Left ventricle myocardium superior (tissue), 1 donor: ENCODE measurements at regions not wholly inside any gene's neighbourhood (a gene's known extent, or its start where the extent isn't known, plus 50 kb on each side); places are given as distances from the start of the nearest gene placed in this dataset.
"Not testable (repeated sequence)": the region's sequence is repeated elsewhere in the genome, so short reads cannot be mapped to it uniquely, and the experiment has no call there.

Experiments used
- ATAC-seq: fragments of 200-7000 bp; cut with Tn5 transposase; one replicate; pipeline ENCODE4 v1.9.1; 2020; ENCODE audit warnings: mild to moderate bottlenecking, moderate library complexity
- DNase-seq: peaks from one replicate; pipeline ENCODE4 v3.0.0-alpha.2; 2020
- intact Hi-C: fragments of 100-400 bp; cut with micrococcal nuclease; formaldehyde crosslinking; loops from one replicate; pipeline ENCODE4 v1.11.0; 2022
- donor health status: DM: no; HTN: yes; CAD: no; lungs with severe emphysema.

DNA sequence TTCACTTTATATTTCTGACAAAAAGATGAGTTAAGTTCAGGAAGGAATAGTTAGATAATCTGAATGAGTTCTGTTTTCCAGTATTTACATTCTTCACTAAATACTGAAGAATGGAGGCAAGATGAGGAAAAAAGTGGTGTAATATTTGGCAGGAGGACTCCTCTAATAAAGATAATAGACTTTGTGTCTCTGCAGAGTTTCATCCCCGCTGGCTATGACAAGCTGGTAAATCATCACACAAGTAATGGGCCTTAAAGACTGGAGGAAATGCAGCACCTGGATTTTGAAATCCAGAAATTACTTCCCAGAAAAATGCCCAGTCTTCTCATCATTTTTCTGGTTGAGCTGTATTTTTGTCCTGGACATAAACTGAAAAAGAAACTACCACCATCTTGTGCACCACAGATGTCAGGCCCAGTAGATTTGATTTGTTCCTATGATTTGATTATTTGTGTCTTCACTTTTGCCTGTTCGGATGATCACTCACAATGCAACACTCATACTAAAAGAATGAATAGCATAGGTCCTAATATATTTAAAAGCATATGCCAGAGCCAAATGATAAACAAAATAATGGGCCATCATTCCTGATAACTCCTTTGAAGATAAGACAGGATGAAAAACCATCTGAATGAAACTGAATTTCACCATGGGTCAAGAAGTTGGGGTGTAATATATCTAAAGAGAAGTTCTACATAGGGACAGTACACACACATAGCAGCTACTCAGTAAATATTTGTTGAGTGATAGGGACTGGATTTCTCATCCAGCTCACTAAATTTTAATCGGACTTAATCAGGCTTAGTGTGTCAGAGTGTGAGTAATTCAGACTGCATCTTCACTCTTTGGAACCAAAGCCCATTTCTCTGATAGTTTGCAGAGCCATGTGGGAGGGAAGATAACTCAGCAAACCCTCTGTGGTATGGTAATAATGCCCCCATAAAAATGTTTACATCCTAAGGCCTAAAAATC lies 200.5 kb downstream of the HINT1 start:
- ATAC-seq (no peak), DNase-seq (no peak)
- intact Hi-C loops: no loop called here

GRCh38 chr5:130963798-130964197 lies 201.3 kb downstream of the HINT1 start:
- intact Hi-C loops: no loop called here
- ATAC-seq: no peak

GRCh38 chr5:130957151-130957550 lies 207.9 kb downstream of the HINT1 start:
- ATAC-seq (no peak), DNase-seq (no peak)
- intact Hi-C loops: no loop called here

More at GRCh38 chr5:130963798-130964197, 201.3 kb downstream of the HINT1 start:
- DNase-seq: no peak

DNA sequence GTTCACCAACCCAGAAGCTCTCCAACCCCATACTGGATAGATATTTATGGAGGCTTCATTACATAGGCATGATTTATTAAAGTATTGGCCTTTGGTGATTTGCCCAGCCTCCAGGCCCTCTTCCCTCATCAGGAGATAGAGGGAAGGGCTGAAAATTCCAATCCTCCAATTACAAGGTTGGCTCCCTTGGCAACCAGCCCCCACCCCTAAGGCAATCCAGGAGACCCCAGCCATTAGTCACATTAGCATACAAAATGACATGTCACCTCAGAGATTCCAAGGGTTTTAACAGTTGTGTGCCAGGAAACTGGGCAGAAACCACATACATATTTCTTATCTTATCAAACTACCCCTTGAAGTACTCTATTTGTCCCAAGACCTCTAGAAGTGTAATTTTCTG lies 210.0 kb downstream of the HINT1 start:
- ATAC-seq: no peak
- DNase-seq: no peak
- intact Hi-C loops: no loop called here

- no peak for ATAC-seq
- intact Hi-C loops: no loop called here
- DNase-seq: no peak
Measured at GRCh38 chr5:130954336-130954735, 210.7 kb downstream of the HINT1 start.

DNA sequence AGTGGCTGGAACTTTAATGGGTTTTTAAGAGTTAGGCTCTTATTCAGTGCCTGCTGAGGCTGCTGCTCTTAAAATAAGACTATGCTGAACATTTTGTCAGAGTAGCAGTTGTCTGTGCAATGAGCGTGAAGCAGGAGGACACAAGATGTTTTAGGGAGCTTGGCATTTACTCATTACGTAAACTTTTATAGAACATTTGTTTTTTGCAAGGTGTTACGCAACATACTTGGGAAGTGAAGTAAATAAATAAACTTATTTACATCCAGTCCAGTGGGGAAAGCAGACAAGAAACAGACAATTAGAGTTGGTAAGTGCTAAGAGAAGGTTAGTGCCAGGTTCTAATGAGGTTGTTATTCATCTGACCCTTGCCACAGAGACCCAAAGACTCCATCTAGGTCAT lies 226.0 kb downstream of the HINT1 start:
- intact Hi-C loops: no loop called here
- DNase-seq: no peak
- ATAC-seq: no peak

GRCh38 chr5:130937046-130937445 lies 228.0 kb downstream of the HINT1 start:
- intact Hi-C loops: no loop called here
- ATAC-seq (no peak), DNase-seq (no peak)

GRCh38 chr5:130923543-130924124 lies 241.4 kb downstream of the HINT1 start:
- DNase-seq (no peak), ATAC-seq (no peak)
- intact Hi-C loops: no loop called here

DNA sequence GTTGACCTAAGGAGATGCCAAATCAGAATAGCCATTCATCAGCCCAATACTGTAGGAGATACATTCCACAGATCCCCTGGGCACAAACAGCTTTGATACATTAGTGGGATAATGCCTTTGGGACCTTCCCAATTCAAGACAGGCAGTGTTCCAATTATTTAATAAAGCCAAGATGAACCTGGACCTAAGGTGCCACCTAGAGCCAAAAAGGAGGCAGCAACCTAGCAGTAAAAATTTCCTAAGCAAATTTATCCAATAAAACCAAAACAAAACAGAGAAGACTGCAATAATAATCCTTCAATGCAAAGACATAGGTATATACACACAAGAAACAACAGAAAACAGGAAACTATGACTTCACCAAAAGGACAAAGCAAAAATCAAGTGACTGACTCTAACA lies 253.0 kb downstream of the HINT1 start:
- ATAC-seq: no peak
- intact Hi-C loops: no loop called here

GRCh38 chr5:130908186-130908585 lies 256.9 kb downstream of the HINT1 start:
- ATAC-seq (no peak), DNase-seq (no peak)
- intact Hi-C loops: no loop called here

More for the DNA sequence above, 253.0 kb downstream of the HINT1 start:
- DNase-seq: no peak

DNA sequence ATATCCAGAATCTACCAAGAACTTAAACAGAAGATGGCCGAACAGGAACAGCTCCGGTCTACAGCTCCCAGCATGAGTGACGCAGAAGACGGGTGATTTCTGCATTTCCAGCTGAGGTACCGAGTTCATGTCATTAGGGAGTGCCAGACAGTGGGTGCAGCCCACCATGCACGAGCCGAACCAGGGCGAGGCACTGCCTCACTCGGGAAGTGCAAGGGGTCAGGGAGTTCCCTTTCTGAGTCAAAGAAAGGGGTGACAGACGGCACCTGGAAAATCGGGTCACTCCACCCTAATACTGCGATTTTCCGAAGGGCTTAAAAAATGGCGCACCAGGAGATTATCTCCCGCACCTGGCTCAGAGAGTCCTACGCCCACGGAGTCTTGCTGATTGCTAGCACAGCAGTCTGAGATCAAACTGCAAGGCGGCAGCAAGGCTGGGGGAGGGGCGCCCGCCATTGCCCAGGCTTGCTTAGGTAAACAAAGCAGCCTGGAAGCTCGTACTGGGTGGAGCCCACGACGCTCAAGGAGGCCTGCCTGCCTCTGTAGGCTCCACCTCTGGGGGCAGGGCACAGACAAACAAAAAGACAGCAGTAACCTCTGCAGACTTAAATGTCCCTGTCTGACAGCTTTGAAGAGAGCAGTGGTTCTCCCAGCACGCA lies 267.4 kb downstream of the HINT1 start:
- intact Hi-C loops, DNase-seq, ATAC-seq: not testable (repeated sequence)

DNA sequence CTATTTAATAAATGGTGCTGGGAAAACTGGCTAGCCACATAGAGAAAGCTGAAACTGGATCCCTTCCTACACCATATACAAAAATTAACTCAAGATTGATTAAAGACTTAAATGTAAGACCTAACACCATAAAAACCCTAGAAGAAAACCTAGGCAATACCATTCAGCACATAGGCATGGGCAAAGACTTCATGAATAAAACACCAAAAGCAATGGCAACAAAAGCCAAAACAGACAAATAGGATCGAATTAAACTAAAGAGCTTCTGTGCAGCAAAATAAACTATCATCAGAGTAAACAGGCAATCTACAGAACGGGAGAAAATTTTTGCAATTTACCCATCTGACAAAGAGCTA lies 267.9 kb downstream of the HINT1 start:
- DNase-seq, ATAC-seq, intact Hi-C loops: not testable (repeated sequence)

DNA sequence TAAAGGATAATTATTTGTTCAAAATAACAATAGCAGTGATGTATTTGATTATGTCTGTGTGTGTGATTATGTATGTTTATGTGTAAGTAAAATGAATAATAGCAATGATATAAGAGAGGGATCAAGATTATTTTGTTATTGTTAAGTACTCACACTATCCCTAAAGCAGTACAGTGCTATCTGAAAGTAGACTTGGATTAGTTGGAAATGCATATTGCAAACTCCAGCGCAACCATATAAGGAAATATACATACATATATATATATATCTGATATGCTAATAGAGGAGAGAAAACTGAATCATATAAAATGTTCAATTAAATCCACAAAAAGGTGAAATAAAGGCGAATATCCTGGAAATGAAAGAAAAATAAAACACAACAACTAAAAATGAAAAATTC lies 268.4 kb downstream of the HINT1 start:
- ATAC-seq: no peak
- no peak for DNase-seq
- intact Hi-C loops: no loop called here

DNA sequence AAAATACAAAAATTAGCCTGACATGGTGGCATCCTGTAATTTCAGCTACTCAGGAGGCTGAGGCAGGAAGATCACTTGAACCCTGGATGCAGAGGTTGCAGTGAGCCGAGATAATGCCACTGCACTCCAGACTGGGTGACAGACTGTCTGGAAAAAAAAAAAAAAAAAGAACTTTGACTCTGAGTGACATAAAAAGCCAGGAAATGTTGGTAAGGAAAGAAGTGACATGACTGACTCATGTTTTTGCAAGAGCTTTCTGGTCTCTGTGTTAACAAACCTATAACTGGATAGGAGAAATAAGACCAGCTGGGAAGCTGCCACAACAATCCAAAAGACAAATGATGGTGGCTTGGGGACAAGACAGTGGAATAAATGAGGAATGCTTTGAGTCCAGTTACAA lies 272.1 kb downstream of the HINT1 start:
- no peak for DNase-seq
- ATAC-seq: no peak
- intact Hi-C loops: no loop called here

DNA sequence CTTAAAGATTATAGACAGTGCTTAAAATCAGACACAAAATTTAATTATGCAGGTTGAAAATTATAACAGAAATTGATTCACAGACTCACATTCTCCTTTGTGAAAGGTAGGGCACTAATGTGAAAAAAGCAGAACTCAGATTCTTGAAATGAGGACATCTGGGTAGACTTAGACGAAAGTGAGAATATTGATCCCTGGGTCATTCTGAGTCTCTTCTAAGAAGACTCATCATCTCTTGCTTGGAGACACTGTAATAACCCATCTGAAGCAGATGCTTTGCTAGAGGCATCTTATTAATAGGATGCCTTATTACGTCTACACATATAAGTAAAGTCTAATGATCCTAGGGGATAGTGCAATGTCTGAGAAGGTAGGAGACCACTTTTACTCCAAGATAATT lies 274.4 kb downstream of the HINT1 start:
- intact Hi-C loops: no loop called here
- no peak for DNase-seq
- no peak for ATAC-seq

DNA sequence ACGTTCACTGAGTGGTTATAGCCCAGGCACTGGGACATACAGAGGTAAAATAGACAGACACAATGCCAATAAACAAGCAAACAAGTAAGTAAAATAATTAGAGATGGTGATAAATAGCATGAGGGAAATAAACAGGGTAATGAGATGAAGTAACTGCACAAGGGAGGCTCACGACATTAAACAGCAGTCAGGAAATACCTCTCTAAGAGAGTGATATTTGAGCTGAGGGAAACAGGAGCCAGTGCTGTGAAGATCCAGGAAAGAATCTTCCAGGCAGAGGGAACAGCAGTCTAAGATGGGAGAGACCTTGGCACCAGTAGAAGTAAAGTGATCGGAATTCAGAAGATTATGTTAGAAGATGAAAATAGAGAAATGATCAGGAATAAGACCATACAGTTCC lies 279.4 kb downstream of the HINT1 start:
- ATAC-seq: no peak
- DNase-seq: no peak
- intact Hi-C loops: no loop called here

DNA sequence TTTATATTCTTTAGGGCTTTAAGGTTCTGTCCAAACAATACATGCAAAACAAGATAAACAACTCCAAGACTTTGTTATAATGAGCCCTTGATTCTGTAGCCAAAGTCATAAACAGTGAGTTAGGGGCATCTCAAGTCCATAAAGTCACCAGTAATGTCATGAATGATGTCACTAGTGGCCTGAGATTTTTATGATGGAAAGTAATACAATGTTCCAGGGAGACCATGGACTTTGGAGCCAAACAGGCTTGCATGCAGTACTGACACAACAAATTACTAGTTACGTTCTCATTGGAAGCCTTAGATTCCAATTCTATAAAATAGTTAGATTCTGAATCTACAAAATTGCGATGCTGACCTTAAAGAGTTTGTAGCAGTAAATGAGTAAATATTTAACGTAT lies 280.0 kb downstream of the HINT1 start:
- no peak for DNase-seq
- intact Hi-C loops: no loop called here
- no peak for ATAC-seq

DNA sequence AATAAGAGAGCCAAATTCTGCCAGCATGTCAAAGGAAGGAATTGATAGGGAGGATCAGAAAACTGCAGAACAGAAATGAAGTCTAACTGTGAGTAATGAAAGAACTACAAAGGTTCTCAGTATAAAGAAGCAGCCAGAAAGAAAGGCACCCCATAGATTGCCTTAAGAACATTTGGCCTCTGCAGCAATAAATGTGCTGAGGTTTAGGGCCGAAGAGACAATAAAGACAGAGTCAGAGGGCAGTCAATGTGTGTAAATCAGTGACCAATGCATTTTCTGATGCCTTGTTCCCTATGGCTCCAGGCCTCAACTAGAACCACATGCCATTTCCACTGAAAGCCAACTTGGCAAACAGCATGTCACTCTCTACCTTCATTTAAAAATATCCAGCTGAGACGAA lies 281.0 kb downstream of the HINT1 start:
- DNase-seq: no peak
- intact Hi-C loops: no loop called here
- no peak for ATAC-seq

DNA sequence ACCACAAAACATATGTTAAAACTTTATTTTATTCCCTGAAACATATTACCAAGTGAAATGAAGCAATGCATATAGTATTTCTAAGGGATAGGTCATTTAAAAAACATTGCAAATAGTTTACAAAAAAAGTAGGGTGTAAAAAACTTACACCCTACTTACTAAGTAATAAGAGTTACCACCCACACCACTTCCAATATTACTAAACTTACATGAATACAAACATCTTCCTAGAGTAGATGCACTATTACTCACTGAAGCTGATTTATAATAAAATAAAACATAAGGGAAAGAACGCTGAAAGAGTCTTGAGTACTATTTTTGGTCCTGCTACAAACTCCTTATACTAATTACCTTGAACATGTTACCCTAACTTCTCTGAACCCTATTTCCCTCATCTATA lies 289.4 kb downstream of the HINT1 start:
- no peak for ATAC-seq
- intact Hi-C loops: no loop called here
- no peak for DNase-seq

DNA sequence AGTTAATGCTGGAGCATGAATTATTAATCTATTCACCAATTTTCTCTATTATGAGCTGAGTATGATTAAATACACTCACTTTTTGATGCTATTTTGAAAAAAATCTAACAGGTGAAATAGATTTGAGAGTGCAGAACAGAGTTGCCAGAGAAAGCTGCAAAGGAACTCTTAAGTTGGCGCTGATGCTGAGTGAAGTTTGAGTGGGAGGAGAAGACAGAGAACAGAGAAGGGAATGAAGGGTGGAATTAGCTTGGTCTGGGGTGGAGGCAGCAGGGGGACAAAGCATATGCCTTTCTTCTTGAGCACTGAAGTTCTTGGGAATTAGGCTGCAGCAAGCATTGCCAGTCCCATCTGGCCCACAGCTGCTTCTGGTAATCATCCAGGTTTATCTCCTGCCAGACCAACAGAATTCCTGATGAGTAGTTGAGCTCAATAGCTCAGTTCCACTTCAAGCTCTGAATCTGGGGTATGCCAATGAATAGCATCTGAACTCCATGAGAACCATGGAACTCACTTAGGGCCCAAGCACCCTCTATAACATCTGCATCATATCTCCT lies 290.1 kb downstream of the HINT1 start:
- intact Hi-C loops: no loop called here
- DNase-seq (no peak), ATAC-seq (no peak)
